GM21381 (cell line): ENCODE measurements at regions not wholly inside any gene's neighbourhood (a gene's known extent, or its start where the extent isn't known, plus 50 kb on each side); places are given as distances from the start of the nearest gene placed in this dataset.

Experiments used
- ATAC-seq: cut with Tn5 transposase; IDR thresholded peaks from one replicate; pipeline ENCODE4 v1.9.1; 2021; ENCODE audit warnings: mild to moderate bottlenecking, moderate library complexity; ENCODE audit not compliant: unreplicated experiment

DNA sequence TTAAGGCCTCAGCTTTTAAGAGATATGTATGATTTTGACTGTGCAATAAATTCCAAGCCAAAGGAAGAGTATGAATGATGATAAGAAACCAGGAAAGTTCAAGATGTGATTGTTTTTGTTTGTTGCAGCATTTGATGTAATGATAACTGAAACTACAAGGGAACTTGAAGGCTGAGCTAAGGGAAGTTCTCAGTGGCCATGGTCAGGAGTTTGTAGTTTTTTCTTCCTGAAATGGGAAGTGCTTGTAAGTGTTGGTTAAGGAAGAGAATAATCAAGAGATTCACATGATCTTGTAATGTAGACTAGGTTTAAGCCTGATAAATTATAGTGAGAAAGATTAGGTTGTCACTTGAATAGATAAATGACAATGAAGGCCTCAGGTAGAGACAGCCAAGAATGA is 53.4 kb downstream of the PTCHD4 start:
- ATAC-seq: no peak

GRCh38 chr6:48048451-48049146 is 62.4 kb downstream of the PTCHD4 start:
- ATAC-seq: no peak

DNA sequence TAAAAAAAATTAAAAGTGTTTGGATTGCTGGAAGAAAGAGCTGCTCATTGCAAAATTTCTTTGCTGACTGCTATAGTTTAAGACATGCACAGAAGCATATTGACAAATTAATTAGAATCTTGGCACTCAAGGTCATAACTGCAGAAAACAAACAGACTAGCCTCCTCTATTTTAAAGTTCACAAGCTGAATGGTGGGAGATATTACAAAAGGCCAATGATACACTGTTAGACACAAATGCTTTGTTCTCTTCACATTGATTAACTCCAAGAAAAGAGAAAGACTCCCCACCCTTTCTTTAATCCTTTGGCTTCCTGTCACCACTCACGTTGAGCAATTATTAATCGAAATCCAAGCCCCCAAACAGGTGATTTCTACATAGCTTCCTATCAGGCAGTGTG is 69.1 kb downstream of the PTCHD4 start:
- ATAC-seq: no peak

- no peak for ATAC-seq
Observed at GRCh38 chr6:48037946-48038345, 73.1 kb downstream of the PTCHD4 start.

DNA sequence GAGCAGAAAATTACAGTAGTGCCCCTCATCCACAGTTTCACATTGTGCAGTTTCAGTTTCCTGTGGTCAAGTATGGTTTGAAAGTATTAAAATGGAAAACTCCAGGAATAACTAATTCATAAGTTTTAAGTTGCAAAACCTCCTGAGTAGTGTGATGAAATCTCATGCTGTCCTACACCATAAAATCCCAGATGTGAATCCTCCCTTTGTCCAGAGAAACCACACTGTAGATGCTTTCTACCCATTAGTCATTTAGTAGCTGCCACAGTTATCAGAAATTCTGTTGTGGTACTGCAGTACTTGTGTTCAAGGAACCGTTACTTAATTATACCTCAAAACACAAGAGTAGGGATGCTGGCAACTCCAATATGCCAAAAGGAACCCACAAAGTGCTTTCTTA is 74.7 kb downstream of the PTCHD4 start:
- no peak for ATAC-seq

GRCh38 chr6:48032151-48032550 is 78.8 kb downstream of the PTCHD4 start:
- ATAC-seq: no peak

DNA sequence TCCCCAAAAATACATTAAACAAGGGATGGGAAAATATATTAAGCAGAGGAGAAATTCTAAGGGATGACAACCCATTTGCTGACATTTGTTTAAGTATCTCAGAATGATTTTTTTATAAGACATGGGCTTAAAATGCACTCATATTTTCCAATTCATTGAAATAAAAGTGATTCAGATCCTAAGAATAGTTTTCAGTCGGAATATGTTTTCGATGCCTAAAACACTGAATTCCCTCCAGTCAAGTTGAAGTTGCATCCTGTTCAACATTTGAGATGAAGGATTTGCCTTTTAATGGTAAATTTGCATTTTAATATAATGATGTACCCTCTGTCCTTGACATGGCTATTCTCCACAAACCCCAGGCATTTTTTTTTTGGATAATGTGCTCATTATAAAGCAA is 79.3 kb downstream of the PTCHD4 start:
- ATAC-seq: no peak

DNA sequence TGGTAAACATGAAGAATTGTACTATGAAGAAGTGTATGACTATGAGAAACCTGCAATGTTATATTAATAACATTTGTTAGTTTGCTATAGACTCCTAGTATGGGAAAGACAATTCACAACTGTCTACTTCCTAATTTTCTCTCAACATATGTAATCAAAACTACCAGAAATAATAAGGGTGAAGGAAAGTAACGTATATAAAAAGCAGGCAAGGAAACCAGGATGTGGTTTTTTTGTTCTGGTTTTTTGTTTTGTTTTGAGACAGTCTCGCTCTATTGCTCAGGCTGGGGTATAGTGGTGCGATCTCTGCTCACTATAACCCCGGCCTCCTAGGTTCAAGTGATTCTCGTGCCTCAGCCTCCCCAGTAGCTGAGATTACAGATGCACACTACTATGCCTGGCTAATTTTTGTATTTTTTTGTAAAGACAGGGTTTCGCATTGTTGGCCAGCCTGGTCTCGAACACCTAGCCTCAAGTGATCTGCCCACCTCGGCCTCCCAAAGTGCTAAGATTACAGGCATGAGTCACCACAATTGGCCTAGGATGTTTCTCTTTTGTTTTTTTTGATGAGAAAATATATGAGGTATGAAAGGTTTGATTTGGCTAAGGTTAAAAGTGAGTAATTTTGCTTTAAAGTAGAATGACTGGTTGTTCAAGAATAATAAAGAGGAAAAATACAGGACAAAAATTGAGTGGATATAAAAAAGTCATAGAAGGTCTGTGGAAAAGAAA is 83.1 kb downstream of the PTCHD4 start:
- ATAC-seq: peak; percentile 75

GRCh38 chr6:48024956-48025355 is 86.0 kb downstream of the PTCHD4 start:
- ATAC-seq: no peak

DNA sequence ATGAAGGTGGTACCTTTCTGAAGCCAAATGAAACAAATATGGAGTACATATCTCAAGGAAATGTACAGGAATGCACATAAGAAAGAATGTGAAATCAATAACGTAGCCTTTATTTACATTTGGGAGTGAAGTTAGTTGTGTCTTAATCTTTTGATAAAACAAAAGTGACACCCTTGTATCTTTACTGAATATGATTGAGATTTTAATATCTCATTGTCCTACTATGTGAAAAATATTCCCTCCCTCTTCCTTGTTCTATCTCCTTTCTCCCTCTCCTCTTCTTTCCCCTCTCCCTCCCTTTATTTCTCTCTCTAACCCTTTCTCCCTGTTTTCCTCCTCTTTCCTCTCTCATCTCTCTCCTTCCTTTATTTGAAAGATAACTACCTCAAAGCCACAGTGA is 89.1 kb downstream of the PTCHD4 start:
- no peak for ATAC-seq

DNA sequence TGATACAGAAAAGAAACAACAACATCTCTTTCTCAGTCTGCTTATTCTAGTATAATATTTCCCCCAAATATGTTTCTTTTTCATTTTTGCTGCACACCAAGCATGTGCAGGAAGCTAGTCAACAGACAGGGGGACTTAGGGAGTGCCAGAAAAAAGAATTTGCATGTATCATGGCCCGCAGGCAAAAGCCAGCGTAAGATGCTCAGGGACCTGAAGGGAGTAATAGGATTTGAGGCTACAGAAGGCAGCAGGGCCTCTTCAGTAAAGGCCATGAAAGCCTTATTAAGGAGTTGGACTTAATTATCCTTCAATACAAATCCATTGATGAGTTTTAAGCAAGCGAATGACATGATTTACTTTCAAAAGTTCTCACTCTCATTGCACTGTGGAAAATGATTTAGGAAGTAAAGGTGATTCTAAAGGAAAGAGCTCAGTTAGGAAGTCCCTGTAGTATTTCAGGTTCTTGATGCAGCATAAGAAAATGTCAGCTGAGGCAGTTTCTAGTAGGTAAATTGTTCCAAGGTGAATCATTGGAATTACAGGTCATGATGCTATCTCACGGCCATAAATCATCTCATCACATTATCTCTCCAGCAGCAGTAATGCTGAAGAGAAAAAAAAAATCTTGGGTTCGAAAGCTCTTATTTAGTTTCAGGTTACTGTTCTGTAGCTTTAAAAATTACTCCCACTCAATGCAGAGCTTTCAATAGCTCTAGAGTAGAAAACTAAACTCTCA is 94.8 kb downstream of the PTCHD4 start:
- ATAC-seq: no peak

DNA sequence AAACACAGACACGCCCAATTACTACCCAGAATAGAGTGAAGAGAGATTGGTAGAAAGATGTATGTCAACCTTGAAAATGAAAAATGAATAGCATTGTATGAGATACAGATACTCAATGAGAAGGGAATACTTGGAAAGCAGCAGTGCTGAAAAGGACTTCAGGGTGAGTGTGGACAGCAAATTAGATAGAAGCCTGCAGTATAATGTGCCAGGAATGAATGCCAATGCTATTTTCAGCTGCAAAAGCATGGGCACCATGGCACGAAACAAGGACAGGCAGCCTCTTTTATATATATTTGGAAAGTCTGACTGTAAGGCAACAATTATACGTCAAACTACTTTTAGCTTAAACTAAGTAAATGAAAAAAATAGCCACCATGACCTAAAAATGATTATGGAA is 118.2 kb downstream of the PTCHD4 start:
- ATAC-seq: no peak

DNA sequence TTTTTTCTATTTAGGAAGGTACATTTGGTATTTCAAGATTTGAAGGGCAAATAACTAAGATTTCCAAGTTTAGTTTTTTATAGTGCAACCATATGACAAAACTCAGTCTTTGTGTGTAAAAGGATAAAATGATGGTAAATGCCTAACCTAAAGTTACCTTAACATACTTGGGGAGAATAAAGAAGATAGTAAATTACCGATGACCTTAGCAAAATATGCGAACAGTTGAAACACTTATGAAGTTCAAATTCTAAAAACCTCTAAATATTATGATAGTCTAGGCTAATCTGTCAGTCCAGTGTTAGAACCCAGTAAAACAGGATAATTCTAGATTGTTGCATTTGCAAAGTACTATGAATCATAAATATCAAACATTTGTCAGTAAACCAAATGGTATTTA is 127.5 kb downstream of the PTCHD4 start:
- ATAC-seq: no peak

GRCh38 chr6:47977314-47977713 is 133.7 kb downstream of the PTCHD4 start:
- no peak for ATAC-seq

DNA sequence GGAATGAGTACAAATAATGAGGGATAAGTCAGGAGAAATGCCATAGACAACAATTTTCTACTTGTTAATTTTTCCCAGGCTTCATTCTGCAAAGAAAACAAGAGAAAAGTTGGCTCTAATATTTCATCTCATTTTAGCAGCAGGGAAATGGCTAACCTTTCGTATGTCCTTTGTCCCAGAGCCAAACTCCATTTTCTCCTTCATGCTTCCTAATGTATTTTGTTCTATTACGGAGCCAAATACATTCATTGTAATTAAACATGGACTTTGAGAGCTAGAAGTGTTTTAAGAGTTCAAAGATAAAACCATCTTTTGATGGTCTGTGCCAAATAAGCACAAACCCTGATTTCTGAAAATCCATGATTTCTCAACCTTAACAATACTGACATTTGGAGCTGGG is 136.9 kb downstream of the PTCHD4 start:
- ATAC-seq: no peak

DNA sequence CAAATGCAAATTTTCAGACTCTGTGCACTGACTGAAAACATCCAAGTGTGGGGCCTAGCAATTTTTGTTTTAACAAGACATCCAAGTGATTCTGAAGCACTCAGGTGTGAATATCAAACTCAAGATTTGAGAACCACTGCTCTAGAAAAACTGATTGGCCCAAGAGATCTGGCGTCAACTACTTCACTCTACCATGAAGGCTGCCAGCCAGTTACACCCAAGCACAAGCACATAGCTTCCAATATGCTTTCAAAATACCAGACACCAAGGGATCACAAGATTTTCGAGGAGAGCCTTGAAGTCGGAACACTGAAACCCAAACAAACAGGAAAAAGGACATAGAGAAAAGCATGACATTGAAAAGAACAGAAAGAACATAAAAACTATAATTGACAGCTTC is 140.2 kb downstream of the PTCHD4 start:
- no peak for ATAC-seq

- ATAC-seq: peak; percentile 54
Observed at GRCh38 chr6:47967843-47968242, 143.2 kb downstream of the PTCHD4 start.

GRCh38 chr6:47964969-47965368 is 146.0 kb downstream of the PTCHD4 start:
- no peak for ATAC-seq

DNA sequence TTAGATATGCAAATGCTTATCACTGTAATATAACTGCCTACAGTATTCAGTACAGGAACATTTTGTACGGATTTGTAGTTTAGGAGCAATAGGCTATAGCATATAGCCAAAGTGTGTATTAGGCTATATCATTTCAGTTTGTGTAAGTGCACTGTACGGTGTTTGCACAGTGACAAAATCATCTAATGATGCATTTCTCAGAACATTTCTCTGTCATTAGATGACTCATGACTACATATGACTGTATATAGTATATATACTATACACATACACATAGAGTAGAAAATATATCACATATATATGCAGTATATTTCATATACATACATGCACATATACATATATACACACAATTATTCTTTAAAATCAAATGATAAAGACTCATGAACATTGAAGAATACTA is 158.4 kb downstream of the PTCHD4 start:
- no peak for ATAC-seq

- ATAC-seq: no peak
Observed at GRCh38 chr6:47944846-47945245, 163.0 kb downstream of the OPN5 start.

DNA sequence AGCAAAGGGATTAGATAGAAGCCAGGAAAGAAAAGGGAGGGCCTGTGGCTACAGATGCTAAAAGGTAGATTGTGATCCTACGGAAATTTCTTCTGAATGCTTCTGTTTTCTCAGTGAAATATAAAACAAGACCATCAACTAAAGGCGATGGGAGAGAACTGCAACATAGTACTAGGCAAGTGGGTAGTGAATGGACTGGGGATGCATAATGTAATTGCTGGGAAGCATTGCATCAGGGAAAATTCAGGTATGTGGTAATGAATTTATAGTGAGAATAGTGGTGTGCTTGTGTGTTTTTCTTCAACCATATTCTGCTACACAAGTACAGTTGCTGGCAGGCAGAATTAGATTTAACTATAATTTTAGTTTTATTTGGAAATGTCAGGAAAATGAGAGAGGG is 156.6 kb downstream of the OPN5 start:
- no peak for ATAC-seq

- no peak for ATAC-seq
Observed at GRCh38 chr6:47936820-47937219, 155.0 kb downstream of the OPN5 start.
